Gastroesophageal sphincter (tissue), 3 donors: ENCODE measurements at regions not wholly inside any gene's neighbourhood (a gene's known extent, or its start where the extent isn't known, plus 50 kb on each side); places are given as distances from the start of the nearest gene placed in this dataset.

Source experiments
- EP300 ChIP-seq: sonication (generic); formaldehyde crosslinking; IDR thresholded peaks from one replicate; pipeline ENCODE4 v1.6.1; 2017; ENCODE audit warnings: antibody characterized with exemption, mild to moderate bottlenecking
- POLR2A ChIP-seq, 2 donors: fragments of 450-650 bp; IDR thresholded peaks; one replicate each; pipeline ENCODE4 v1.6.1; 2017; ENCODE audit warnings: antibody characterized with exemption in 2 of 2, mild to moderate bottlenecking in 2 of 2, moderate library complexity in 1 of 2
- POLR2AphosphoS5 ChIP-seq: sonication (generic); formaldehyde crosslinking; IDR thresholded peaks from one replicate; pipeline ENCODE4 v1.6.1; 2017; ENCODE audit warnings: antibody characterized with exemption
- TF ChIP-seq, protein P1 (sequence below), 4 experiments: fragments of 200-600 bp in 2 of 4; fragments of 450-650 bp in 2 of 4; sonication (generic) in 1 of 4; IDR thresholded peaks; one replicate each; pipeline ENCODE4 v1.5.1; 2017 to 2019; ENCODE audit warnings: antibody characterized with exemption in 4 of 4, mild to moderate bottlenecking in 2 of 4, moderate library complexity in 2 of 4

GRCh38 chr2:43124687-43125057 is 101.7 kb downstream of the ZFP36L2 start:
- TF ChIP-seq, protein P1, sequence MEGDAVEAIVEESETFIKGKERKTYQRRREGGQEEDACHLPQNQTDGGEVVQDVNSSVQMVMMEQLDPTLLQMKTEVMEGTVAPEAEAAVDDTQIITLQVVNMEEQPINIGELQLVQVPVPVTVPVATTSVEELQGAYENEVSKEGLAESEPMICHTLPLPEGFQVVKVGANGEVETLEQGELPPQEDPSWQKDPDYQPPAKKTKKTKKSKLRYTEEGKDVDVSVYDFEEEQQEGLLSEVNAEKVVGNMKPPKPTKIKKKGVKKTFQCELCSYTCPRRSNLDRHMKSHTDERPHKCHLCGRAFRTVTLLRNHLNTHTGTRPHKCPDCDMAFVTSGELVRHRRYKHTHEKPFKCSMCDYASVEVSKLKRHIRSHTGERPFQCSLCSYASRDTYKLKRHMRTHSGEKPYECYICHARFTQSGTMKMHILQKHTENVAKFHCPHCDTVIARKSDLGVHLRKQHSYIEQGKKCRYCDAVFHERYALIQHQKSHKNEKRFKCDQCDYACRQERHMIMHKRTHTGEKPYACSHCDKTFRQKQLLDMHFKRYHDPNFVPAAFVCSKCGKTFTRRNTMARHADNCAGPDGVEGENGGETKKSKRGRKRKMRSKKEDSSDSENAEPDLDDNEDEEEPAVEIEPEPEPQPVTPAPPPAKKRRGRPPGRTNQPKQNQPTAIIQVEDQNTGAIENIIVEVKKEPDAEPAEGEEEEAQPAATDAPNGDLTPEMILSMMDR (IDR thresholded peaks at IDR 0.05) = no peak
- TF ChIP-seq EP300 (no peak), POLR2A (IDR thresholded peaks at IDR 0.05) (no peak), POLR2AphosphoS5 (no peak)
